ENCODE measurements at regions not wholly inside any gene's neighbourhood (a gene's known extent, or its start where the extent isn't known, plus 50 kb on each side); places are given as distances from the start of the nearest gene placed in this dataset.

GRCh38 chr2:15096873-15097272, 464.3 kb downstream of the NBAS start:
- TF ChIP-seq, protein P1, sequence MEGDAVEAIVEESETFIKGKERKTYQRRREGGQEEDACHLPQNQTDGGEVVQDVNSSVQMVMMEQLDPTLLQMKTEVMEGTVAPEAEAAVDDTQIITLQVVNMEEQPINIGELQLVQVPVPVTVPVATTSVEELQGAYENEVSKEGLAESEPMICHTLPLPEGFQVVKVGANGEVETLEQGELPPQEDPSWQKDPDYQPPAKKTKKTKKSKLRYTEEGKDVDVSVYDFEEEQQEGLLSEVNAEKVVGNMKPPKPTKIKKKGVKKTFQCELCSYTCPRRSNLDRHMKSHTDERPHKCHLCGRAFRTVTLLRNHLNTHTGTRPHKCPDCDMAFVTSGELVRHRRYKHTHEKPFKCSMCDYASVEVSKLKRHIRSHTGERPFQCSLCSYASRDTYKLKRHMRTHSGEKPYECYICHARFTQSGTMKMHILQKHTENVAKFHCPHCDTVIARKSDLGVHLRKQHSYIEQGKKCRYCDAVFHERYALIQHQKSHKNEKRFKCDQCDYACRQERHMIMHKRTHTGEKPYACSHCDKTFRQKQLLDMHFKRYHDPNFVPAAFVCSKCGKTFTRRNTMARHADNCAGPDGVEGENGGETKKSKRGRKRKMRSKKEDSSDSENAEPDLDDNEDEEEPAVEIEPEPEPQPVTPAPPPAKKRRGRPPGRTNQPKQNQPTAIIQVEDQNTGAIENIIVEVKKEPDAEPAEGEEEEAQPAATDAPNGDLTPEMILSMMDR (IDR thresholded peaks at IDR 0.05; ENCODE audit: low read depth, low read length, missing input control) = no peak
- no peak for TF ChIP-seq TAF1 (conservative IDR thresholded peaks at IDR 0.05)
- TF ChIP-seq FOXA1 (IDR thresholded peaks at IDR 0.05) = no peak
- TF ChIP-seq JUND (IDR thresholded peaks at IDR 0.05) = no peak
- TF ChIP-seq, protein P2, sequence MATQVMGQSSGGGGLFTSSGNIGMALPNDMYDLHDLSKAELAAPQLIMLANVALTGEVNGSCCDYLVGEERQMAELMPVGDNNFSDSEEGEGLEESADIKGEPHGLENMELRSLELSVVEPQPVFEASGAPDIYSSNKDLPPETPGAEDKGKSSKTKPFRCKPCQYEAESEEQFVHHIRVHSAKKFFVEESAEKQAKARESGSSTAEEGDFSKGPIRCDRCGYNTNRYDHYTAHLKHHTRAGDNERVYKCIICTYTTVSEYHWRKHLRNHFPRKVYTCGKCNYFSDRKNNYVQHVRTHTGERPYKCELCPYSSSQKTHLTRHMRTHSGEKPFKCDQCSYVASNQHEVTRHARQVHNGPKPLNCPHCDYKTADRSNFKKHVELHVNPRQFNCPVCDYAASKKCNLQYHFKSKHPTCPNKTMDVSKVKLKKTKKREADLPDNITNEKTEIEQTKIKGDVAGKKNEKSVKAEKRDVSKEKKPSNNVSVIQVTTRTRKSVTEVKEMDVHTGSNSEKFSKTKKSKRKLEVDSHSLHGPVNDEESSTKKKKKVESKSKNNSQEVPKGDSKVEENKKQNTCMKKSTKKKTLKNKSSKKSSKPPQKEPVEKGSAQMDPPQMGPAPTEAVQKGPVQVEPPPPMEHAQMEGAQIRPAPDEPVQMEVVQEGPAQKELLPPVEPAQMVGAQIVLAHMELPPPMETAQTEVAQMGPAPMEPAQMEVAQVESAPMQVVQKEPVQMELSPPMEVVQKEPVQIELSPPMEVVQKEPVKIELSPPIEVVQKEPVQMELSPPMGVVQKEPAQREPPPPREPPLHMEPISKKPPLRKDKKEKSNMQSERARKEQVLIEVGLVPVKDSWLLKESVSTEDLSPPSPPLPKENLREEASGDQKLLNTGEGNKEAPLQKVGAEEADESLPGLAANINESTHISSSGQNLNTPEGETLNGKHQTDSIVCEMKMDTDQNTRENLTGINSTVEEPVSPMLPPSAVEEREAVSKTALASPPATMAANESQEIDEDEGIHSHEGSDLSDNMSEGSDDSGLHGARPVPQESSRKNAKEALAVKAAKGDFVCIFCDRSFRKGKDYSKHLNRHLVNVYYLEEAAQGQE (IDR thresholded peaks at IDR 0.05) = no peak
- TF ChIP-seq GABPA (IDR thresholded peaks at IDR 0.05 in 1 of 2, conservative IDR thresholded peaks at IDR 0.05 in 1 of 2) = no peak
- no peak for TF ChIP-seq ATF3 (IDR thresholded peaks at IDR 0.05)

Measured in liver (tissue), 3 donors.